PC-9 (cell line): ENCODE measurements at regions not wholly inside any gene's neighbourhood (a gene's known extent, or its start where the extent isn't known, plus 50 kb on each side); places are given as distances from the start of the nearest gene placed in this dataset.

Experiments
- BruUV-seq: library from RNA; stranded (reverse); fragments of 400-500 nt; replicated peaks from 2 replicates; lab custom pipeline; 2021; lab: Mats Ljungman, UMichigan
- CTCF ChIA-PET: fragments of 300-600 bp; sonication (Branson Sonifier 250); formaldehyde crosslinking; loops from one replicate; lab custom pipeline; 2022; ENCODE audit warnings: antibody characterized with exemption; lab: Charles Lee
- POLR2A ChIA-PET: fragments of 300-600 bp; sonication (Branson Sonifier 250); formaldehyde crosslinking; loops from one replicate; lab custom pipeline; 2022; ENCODE audit warnings: antibody characterized with exemption; ENCODE audit not compliant: unreplicated experiment; lab: Charles Lee
- DNase-seq, 2 experiments: peaks; one replicate each; pipeline versions ENCODE4 v3.0.0 to v3.0.0-alpha.2; 2015 to 2022; ENCODE audit warnings: mixed read lengths in 1 of 2
- H2AFZ ChIP-seq: fragments of 200-600 bp; sonication (generic); 2 replicates; pipeline ENCODE4 v1.8.1; 2017; ENCODE audit warnings: antibody characterized with exemption
- H3F3A ChIP-seq: fragments of 200-600 bp; sonication (generic); 2 replicates; pipeline ENCODE4 v1.8.1; 2017; ENCODE audit warnings: antibody characterized with exemption, mild to moderate bottlenecking, low read depth; ENCODE audit not compliant: insufficient read depth
- H3K27ac ChIP-seq: fragments of 200-600 bp; sonication (generic); 2 replicates; pipeline ENCODE4 v1.6.1; 2016; ENCODE audit warnings: mixed run types
- H3K27me3 ChIP-seq: fragments of 200-600 bp; sonication (generic); 2 replicates; pipeline ENCODE4 v1.6.1; 2016; ENCODE audit warnings: low read depth, mixed run types; ENCODE audit not compliant: insufficient read depth
- H3K36me3 ChIP-seq: fragments of 200-600 bp; sonication (generic); 2 replicates; pipeline ENCODE4 v1.6.1; 2016; ENCODE audit warnings: low read depth, mixed run types
- H3K4me1 ChIP-seq: fragments of 200-600 bp; sonication (generic); replicated peaks from 2 replicates; pipeline ENCODE4 v1.6.1; 2016; ENCODE audit warnings: mixed run types; ENCODE audit not compliant: insufficient read depth
- H3K4me2 ChIP-seq: fragments of 200-600 bp; sonication (generic); 2 replicates; pipeline ENCODE4 v1.6.1; 2017; ENCODE audit warnings: mixed run types
- H3K4me3 ChIP-seq: fragments of 200-600 bp; sonication (generic); 2 replicates; pipeline ENCODE4 v1.6.1; 2016; ENCODE audit warnings: mixed run types
- H3K79me2 ChIP-seq: fragments of 200-600 bp; sonication (generic); 2 replicates; pipeline ENCODE4 v1.6.1; 2017; ENCODE audit warnings: low read depth, mixed run types
- H3K9me2 ChIP-seq: fragments of 200-600 bp; sonication (generic); 2 replicates; pipeline ENCODE4 v1.8.1; 2017; ENCODE audit warnings: mild to moderate bottlenecking; ENCODE audit not compliant: insufficient read depth
- H3K9me3 ChIP-seq: fragments of 200-600 bp; sonication (generic); 2 replicates; pipeline ENCODE4 v1.8.1; 2016; ENCODE audit warnings: low read depth; ENCODE audit not compliant: insufficient read depth
- H4K20me1 ChIP-seq: fragments of 200-600 bp; sonication (generic); 2 replicates; pipeline ENCODE4 v1.8.1; 2017; ENCODE audit not compliant: insufficient read depth
- CTCF ChIP-seq: fragments of 200-600 bp; sonication (generic); conservative IDR thresholded peaks from 2 replicates; pipeline ENCODE4 v1.6.1; 2017; ENCODE audit warnings: mixed run types, antibody characterized with exemption, mild to moderate bottlenecking, moderate library complexity
- EZH2 ChIP-seq: fragments of 200-600 bp; sonication (generic); IDR thresholded peaks from 2 replicates; pipeline ENCODE4 v1.8.0; 2017; ENCODE audit warnings: antibody characterized with exemption, low read depth
- intact Hi-C: fragments of 100-400 bp; cut with micrococcal nuclease; formaldehyde crosslinking; loops from one replicate; pipeline ENCODE4 v1.10.0; 2022; ENCODE audit not compliant: unreplicated experiment

DNA sequence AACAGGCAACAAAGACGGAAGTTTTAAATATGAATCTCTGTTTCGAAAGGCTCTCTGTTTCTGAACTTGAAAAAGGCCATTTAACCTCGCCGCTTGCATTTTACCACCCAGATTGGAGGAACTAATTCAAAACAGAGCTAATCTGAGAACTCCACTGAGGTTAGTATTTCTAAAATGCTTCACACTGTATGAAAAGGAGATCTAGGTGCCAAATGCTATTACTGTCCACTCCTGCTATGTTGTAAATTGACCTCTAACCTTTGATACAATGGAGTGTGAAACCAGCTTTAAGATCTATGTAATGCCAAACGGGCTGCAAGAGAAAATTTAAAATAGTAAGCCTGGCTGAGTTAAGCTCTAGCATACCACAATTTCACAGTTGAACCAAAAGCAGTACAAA is 364.5 kb downstream of the IRS1 start:
- H3K4me3 ChIP-seq = no peak overlapping the region
- no peaks in the 10 kb centered on the region for H3K36me3 ChIP-seq
- POLR2A ChIA-PET = no interaction called here
- no peak overlapping the region for H2AFZ ChIP-seq
- CTCF ChIA-PET = no interaction called here
- H4K20me1 ChIP-seq = no peaks in the 10 kb centered on the region
- BruUV-seq = no TSS peak
- DNase-seq = no peak
- H3K79me2 ChIP-seq = no peaks in the 10 kb centered on the region
- H3K9me3 ChIP-seq = 0 out of 2 replicates have a peak, but pooled peaks cover 3% of the 10 kb centered on the region
- TF ChIP-seq EZH2 = no peak
- no peak for TF ChIP-seq CTCF
- no peaks in the 10 kb centered on the region; the same call in 1 of the 2 replicates for H3K4me1 ChIP-seq
- no peak overlapping the region for H3K27ac ChIP-seq
- H3F3A ChIP-seq = no peaks in the 10 kb centered on the region
- no peaks in the 10 kb centered on the region for H3K27me3 ChIP-seq
- H3K9me2 ChIP-seq = no peaks in the 10 kb centered on the region
- intact Hi-C loops = no loop called here
- H3K4me2 ChIP-seq = no peak overlapping the region

DNA sequence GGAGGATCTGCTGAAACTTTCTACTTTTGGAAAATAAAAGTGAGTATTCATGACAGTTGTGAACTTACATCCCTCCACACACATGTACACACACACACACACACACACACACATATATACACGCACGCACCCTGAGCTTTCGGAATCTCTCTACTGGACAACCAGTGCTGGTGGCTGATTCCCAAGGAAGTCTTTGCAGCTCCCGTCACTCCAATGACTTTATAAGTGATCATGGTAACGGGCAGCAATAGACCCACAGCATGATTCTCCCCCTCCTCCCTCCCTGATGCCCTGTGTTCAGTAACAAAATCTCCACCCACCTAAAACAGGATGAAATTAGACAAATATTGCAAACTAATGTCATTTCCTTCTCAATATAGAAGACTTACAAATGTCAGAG is 364.9 kb downstream of the IRS1 start:
- Histone ChIP-seq H2AFZ (no peak overlapping the region), H3K4me1 (no peaks in the 10 kb centered on the region; the same call in 1 of the 2 replicates), H3K36me3 (no peaks in the 10 kb centered on the region), H3K9me2 (no peaks in the 10 kb centered on the region), H3K9me3 (0 out of 2 replicates have a peak, but pooled peaks cover 3% of the 10 kb centered on the region), H3K79me2 (no peaks in the 10 kb centered on the region), H3K4me2 (no peak overlapping the region), H3K27ac (no peak overlapping the region), H3F3A (no peaks in the 10 kb centered on the region), H3K4me3 (no peak overlapping the region), H4K20me1 (no peaks in the 10 kb centered on the region), H3K27me3 (no peaks in the 10 kb centered on the region)
- intact Hi-C loops = no loop called here
- POLR2A ChIA-PET = no interaction called here
- no peak for DNase-seq
- no TSS peak for BruUV-seq
- CTCF ChIA-PET = no interaction called here
- no peak for TF ChIP-seq CTCF
- no peak for TF ChIP-seq EZH2

GRCh38 chr2:226431288-226431948 is 368.2 kb downstream of the IRS1 start:
- no peak for TF ChIP-seq CTCF
- TF ChIP-seq EZH2 = no peak
- Histone ChIP-seq H3K9me2 (no peaks in the 10 kb centered on the region), H4K20me1 (no peaks in the 10 kb centered on the region), H3K27ac (no peak overlapping the region), H3K79me2 (no peaks in the 10 kb centered on the region), H3K4me1 (peaks cover 20% of the 10 kb centered on the region), H3K9me3 (0 out of 2 replicates have a peak, but pooled peaks cover 7% of the 10 kb centered on the region), H3K36me3 (no peaks in the 10 kb centered on the region), H2AFZ (no peak overlapping the region), H3K4me3 (no peak overlapping the region), H3K27me3 (no peaks in the 10 kb centered on the region), H3K4me2 (no peak overlapping the region), H3F3A (peaks cover 10% of the 10 kb centered on the region; the same call in 1 of the 2 replicates)
- BruUV-seq = no TSS peak
- intact Hi-C loops = loop anchor here (2.0 kb wide), 1 partner anchor 293 kb away; no protein-coding TSS in a partner anchor
- DNase-seq = peak in 1 of 2 experiments; percentile 61
- ChIA-PET POLR2A (no interaction called here), CTCF (interaction anchor here (0.9 kb wide), 1 partner anchor 104 kb away, joined by 7 read pairs; no protein-coding TSS in a partner anchor)
